PC-3 (cell line): ENCODE measurements at regions not wholly inside any gene's neighbourhood (a gene's known extent, or its start where the extent isn't known, plus 50 kb on each side); places are given as distances from the start of the nearest gene placed in this dataset.

Experiments used
- EZH2 ChIP-seq: fragments of 300-600 bp; sonication (generic); IDR thresholded peaks from one replicate; pipeline ENCODE4 v1.6.1; 2017; ENCODE audit warnings: antibody characterized with exemption, mild to moderate bottlenecking, low read length; ENCODE audit not compliant: unreplicated experiment
- EZH2phosphoT487 ChIP-seq: fragments of 300-600 bp; sonication (generic); IDR thresholded peaks from 2 replicates; pipeline ENCODE4 v1.6.1; 2018; ENCODE audit warnings: mild to moderate bottlenecking, antibody characterized with exemption, low read length, borderline replicate concordance

- TF ChIP-seq EZH2phosphoT487 (no peak), EZH2 (no peak)
Observed at GRCh38 chr1:163820226-163820625, 498.5 kb downstream of the NUF2 start.
